GM21619 (cell line): ENCODE measurements at regions not wholly inside any gene's neighbourhood (a gene's known extent, or its start where the extent isn't known, plus 50 kb on each side); places are given as distances from the start of the nearest gene placed in this dataset.

ENCODE experiments used
- ATAC-seq: cut with Tn5 transposase; IDR thresholded peaks from one replicate; pipeline ENCODE4 v1.9.1; 2021; ENCODE audit not compliant: unreplicated experiment

DNA sequence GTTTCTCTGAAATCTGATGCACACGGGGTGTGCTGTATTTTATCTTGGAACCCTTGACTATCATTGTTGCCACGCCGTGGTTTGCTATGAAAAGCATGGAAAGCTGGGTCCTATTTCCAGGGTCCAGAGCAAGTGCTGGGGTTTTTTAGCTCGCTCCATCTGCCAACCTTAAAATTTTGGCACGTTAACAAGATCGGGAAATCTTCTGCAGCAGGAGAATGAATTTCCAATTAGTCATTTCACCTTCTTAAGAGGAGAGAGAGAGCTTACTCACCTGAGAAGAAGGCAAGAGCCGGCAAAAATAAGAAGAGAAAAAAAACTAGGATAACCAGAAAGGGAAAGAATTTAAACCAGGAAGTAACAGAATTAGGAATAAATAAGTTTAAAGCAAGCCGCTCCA, 223.6 kb upstream of the CELF2 start:
- no peak for ATAC-seq

DNA sequence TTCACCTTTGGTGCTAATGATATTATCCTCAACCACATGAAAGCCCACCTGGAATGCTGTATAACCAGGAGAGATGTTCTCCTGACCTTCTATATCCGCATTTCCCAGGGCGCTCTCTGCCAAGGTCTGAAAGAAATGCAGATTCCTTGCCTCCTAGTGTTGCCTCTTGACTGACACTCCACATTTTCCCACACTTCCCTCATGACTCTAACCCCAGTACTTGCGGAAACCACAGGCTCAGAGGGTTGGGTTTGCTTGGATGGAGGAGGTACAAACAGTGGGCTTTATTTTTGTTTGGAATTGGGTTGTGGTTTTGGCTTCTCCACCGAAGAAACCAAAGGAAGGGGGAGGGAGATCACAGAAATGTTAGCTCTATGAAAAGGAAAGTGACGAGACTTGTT, 222.9 kb upstream of the CELF2 start:
- no peak for ATAC-seq

DNA sequence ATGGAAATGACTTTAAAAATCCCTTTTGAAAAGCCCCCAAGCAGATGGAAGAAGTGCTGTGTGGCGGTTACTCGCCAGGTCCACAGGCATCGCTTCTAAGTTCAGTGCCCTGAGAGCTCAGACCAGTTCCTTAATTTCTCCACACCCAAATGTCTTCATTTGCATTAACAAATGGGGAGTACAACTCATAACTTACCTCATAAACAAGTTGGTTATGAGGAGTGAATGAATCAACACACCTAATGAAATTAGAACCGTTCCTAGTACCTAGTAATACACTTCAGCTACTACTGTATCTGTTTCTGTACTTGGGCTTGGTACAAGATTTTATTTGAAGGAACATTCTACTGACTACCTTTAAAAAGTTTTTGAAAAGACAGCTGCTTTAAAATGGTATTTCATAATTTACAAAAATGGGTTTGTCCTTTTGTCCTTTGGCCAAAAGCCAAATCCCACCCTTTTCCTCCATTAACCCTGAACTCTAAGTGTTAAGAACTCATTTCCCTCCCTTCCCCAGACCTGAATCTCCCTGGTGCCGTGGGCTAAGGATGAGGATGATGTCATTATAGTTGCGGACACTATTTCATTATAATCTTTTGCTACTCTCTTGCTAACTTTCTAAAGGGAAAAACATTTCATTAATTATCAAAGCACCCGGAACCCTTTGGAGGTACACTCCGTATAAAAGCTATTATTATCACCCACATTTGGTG, 221.5 kb upstream of the CELF2 start:
- ATAC-seq: no peak

DNA sequence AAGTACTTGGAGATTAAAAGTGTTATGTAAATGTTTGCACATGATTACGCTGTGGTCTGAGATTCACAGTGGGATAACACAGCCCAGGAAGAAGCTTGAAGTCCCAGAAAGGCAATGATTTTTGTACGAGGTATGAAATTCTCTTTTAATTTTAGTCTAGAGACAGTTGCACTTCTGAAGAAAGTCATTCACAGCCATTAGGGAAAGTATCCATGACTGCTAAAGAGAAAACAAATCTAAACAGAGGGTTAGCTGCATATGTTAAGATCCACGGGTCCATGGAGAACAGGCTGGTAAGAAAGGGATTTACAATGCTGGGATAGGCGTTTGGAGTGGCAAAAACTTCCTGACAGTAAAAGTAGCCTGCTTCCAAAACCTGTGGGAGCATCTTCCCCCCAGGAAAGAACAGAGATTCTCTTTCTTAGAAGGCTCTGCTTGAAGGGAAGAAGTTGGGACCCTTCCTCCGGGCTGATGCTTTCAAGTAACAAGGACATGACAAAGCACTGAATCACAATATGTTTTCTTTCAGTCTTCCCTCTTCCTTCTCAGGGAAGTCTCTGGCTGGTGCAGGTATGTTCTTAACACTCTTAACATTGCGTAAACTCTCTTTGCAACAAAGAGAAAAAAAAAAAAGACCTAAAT, 220.8 kb upstream of the CELF2 start:
- ATAC-seq: no peak

DNA sequence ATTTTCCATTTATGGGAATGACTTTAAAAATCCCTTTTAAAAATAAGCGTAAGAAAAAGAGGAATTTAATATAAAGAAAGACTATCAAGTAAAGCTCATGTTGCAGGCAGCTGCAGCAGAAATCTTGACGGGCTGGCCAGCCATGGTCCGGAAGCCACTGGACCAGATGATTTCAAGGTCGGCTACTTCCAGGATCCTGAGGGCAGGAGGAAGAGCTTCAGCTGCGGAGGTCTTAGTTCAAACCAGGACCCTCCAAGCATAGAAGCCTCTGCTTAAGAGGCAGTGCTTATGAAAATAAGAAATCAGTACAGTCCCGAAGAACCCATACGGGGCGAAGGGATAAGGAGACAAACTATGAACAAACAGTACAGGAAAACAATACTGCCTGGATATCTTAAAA, 220.2 kb upstream of the CELF2 start:
- ATAC-seq: no peak

DNA sequence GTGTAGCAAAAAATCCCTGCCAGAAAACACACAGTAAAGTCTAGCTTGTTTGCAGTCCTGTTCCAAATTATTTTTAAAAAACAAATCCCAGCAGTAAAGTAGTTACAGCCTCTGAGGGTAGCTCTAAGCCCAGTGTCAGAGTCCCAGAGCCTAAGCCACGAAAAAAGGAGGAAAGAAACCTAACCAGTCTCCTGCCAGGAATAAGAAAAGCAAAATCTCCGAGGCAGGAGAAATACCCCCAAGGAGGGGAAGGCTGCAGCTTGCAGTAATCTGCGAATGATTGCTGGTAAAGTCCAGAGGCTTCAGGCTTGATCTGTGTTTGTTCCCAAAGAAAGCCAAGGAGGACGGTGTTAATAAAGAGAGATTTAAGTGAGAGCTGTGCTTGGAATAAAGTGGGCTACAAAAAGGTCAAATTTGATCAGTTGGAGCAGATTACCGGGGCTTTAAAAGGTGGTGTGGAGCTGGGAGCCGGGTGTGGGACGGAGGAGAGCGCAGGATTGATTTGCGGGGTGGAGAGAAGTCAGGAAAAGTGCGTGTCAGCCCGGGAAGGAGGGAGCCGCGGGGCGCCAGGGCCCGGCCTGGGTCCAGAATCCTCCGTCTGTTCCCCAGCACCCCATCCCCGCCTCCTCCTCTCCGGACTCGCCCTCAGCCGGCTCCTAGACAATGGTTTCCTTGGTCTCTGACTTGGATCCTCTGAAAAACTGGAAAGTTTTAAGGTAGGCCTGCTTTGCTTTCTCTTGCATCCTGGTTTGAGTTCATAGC, 219.4 kb upstream of the CELF2 start:
- ATAC-seq: no peak

DNA sequence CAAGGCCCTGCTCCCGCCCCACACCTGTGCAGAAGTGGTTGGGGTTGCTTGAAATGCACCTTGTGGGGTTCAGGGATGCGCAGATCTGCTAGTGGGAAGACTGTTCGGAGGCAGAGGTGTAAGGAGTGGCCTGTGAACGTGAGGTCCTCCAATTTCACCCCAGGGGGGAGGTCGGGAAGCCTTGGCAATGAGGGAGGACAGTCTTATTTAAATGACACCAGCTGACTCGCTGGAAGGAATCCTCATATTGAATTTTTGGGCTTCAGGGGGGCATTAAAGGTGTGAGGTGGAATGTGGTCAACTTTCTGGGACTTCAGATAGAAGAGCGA, 218.8 kb upstream of the CELF2 start:
- ATAC-seq: no peak

DNA sequence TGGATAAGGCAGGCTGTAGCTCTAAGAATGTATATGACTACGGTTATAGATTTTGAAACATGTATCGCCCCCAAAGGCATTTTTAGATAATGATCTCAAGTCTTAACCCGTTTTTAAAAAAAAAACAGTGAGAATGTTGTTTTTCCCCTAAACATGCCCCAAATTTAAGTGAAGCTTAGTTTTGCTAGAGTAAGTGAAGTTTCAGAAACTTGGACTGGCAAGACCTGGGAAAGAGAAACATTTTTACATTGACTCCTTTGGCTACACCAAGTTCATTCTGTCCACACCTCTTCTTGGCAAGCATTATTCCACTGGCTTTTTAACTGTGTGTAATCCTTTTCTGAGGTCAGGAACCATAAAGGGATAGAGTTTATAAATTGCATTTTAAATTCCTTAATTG, 216.7 kb upstream of the CELF2 start:
- no peak for ATAC-seq

DNA sequence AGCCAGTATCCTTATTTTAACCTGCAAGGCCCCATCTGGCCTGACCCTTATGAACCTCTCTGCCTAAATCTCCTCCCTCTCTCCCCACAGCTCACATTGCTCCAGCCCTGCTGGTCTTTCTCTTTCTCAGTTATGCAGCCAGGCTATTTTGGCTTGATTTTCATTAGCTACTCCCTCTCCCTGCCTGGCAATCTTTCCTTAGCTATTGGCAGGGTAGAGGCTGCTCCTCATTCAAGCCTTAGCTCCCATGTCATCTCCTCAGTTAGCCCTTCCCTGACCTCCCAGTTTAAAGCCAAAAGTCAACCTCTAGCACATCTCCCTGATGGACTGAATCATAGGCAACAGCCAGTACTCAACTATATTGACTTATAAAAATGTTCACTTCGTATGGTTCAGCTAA, 214.4 kb upstream of the CELF2 start:
- no peak for ATAC-seq

DNA sequence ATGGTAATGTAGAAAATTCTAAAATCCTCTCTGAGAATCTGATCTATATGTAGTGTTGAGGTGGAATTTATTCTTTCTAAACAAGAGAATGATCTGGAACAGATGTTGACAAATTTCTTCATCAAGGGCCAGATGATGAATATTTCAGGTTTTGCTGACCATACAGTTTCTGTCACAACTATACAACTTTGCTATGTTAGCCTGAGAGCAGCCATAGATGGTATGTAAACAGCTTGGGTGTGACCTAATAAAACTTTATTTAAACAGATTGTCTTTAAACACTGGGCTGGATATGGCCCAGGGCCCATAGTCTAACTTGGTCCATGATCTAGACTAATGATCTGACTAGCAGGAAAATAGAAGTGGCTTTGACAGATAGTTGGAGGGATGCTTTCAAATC, 213.6 kb upstream of the CELF2 start:
- ATAC-seq: no peak

DNA sequence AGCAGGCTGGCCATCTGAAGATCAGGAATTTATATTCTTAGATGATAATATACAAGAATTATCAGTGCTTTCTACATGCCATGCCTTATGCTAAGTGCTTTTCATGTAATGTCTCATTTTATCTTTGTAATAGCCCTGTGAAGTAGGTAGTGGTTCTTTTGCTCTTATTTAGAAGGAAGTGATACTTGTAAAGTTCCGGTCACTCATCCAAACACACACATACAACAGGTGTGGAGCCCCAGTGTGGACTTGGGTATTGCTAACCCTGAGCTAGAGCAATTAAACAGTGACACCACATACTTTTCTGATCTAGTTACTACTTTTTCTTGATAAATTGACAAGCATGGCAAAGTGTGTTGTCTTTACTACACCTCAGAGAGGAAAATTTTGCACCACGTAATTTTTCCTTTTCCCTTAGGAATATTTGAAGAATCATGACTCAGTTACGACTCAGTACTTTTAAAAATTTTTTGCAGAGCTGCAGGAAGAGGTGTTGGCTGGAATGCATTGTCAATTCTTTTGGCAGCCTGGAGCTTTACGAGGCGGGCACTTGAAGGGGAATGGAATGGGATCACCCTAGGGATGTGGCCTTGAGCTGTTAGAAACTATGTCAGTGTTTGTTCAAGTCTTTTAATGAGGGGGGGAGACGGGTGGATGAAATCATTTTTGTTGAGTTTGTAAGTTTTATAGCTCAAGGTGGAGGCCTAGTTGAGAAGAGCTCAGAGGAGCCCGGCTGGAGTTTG, 212.5 kb upstream of the CELF2 start:
- no peak for ATAC-seq

DNA sequence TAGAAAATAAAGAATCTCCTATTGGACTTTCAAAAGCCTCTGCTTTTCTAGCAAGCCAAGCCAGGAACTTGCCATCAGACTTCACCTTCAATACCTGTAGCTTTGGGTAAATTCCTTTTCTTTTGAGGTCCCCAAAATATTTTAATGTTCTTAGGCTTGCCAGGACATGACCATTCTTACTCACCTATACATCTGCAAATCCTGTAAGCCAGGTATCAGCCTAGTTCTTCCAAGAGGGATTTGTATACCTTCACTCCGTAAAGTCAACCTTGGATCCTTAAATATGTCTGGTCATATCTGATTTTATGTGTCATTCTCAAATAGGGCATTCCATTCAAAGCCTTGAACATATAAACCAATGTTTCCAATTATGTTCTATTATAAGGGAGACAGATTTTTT, 210.6 kb upstream of the CELF2 start:
- ATAC-seq: no peak

DNA sequence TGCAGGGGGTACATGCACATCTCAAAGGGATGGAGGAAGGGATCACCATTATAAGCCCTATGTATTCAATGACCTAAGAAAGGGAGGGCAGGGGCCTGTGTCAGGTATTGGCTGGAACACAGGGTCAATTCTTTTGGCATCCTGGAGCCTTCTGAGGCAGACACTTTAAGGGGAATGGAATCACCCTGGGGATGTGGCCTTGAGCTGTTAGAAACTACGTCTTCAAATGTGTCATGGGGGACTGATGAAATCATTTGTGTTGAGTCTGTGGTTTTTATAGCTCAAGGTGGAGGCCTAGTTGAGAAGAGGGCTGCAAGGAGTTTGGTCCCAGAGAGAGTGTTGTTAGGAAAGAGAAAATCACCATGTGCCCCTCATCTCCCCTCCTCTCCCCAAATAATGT, 206.1 kb upstream of the CELF2 start:
- no peak for ATAC-seq

DNA sequence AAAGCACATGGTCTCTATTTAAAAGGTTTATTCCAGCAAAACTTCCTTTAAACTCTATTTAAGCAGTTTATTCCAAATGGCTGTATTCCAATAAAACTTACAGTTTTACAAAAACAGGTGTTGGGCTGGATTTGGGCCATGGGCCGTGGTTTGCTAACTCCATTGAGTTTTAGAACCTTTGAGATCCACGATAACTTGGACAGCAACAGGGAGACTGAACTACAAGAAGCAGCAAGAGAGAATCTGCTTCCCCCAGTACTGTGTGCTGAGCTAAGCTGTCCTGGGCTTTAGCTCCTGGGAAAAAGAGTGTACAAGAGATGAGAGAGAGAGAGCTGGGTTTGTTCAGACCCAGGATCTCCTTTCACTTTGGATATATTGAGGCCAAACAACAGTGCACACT, 204.0 kb upstream of the CELF2 start:
- no peak for ATAC-seq

DNA sequence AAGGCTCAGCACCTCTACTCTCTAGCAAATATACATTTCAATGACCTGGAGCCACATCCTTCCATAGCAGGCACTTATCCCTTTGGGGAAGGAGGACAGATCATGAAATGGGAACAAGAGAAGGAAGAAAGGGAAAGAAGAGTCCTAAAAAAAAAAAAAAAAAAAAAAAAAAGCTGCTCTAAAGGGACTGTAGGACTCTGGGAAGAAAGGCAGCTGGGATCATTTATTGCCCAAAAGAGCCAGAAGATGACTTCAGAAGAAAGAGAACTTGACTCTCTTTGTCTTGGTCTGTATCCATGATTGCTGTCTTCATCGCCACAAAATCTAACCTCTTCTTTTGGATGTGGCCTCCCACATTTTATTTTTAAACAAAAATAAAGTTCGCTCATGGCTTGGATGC, 203.6 kb upstream of the CELF2 start:
- no peak for ATAC-seq

DNA sequence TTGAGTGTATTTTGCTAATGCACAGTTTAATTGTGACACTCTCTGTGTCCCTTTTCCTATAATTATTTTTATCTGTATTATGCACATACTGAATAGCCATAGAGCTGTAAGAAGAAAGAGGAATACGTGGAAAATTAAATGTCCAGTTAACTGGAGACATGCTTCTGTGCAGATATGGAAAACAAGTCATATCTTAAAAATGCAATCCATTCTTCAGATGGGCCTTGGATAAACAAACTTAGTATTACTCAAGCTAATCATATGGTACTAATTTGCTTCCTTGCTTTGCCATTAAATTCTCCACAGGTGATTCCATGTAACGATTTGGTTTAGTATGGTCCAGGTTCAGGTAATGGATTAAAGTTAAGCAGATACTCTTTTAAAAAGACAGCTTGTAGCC, 201.2 kb upstream of the CELF2 start:
- ATAC-seq: no peak

DNA sequence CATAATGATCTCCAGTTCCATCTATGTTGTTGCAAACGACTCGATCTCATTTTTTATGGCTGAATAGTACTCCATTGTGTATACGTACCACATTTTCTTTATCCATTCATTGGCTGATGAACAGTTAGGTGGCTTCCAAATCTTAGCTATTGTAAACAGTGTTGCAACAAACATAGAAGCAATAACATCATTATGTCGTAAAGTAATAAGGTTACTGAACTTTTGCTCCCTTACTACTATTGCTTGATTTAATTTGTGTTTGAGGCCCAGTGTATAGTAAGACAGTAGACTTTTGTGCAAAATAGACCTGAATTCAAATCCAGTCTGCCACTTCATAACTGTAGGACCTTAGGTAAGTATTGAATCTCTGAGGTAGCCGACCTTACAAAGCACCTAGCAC, 200.1 kb upstream of the CELF2 start:
- no peak for ATAC-seq

DNA sequence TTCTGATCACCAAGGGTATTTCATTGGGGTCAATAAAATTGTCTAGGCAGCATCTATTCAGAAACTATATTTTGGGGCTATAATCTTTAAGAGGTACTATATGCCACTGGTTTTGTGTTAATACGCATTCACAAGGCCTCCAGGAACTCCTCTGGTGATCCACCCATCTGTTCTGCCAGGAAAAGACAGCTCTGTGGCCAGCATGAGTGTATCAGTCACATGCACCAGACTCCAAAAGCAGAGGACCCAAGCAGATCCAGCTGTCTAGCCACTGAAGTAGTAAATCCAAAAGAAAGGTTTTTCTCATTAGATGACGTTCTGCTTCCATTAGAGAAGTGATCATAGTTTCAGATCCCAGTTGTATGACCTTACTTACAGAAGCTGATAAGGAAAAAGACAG, 199.6 kb upstream of the CELF2 start:
- ATAC-seq: no peak

DNA sequence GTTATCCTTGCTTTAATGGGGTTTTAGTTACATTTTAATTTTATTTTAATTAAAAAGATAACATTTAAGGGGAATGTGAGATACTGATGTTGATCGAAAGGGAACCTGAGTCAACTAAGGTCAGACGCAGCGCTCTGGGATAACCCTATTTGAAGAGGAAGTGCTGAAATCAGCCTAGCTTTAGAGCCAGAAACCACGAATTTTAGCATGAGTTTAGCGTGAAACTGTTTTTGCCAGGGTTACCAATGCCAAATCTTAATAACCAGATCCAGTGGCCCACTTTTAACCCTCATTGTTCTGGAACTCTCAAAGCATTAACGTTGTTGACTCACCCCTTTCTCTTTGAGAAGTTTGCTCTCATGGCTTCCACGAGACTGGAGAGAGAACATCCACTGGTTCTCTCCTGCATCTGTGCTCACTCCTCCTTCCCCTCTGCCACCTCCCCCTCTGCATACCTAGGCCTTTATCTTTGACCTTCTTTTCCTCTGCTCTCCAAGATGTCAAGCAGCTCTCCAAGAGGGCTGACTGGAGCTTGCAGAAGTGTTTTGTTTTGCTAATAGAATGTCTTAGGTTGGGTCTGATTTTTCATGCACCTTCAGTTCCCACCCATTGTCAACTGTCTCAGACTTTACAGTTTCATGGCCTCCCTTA, 198.3 kb upstream of the CELF2 start:
- ATAC-seq: no peak

DNA sequence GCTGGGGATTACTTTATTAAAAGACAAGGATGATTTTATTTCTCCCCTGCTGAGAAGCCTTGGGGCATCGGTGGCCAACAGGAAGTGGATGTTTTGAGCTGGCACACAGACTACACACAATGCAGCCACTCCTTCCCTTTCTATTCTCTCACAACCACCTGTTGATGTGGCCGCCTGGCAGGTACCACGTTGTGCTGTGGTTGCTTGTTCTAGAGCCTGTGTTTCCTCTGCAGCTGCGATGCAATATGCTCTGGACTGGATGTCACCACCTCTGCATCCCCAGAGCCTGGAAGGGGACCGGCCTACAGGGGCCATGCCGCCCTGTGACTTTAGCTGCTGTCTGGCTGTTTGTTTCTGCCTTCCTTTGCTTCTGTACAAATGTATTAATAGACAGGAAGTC, 195.7 kb upstream of the CELF2 start:
- ATAC-seq: no peak

DNA sequence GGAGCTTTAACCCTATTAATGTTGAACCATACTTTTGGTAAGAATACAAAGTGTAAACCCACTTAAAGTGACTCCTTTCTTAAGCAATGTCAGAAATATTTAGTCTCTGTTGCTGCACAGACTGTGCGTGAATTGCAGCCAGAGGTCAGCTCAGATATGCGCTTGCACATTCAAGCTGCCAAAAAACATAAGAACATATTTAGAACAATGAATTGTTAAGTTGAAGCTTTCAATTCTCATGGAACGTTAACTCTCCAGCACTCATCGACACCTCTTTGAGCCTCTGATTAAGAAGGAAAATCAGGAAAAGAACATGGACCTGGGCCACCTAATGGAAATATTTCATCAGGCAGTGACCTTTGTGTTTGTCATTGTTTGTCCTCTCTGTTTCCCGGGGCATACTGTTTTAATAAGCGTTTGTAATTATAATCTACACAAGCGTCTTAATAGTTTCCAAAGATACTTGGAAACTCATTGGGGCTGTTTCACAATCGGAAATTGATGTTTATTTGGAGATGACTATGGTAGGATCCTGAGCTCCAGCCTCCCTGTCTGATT, 193.0 kb upstream of the CELF2 start:
- no peak for ATAC-seq
